ENCODE measurements at regions not wholly inside any gene's neighbourhood (a gene's known extent, or its start where the extent isn't known, plus 50 kb on each side); places are given as distances from the start of the nearest gene placed in this dataset.

- Histone ChIP-seq H3K27ac (ENCODE audit: low read depth in 2 of 2, low read length in 1 of 2) (no peak overlapping the region), H3K79me2 (ENCODE audit: insufficient read depth) (no peaks in the 10 kb centered on the region), H3K4me1 (ENCODE audit: control insufficient read depth in 1 of 2, insufficient read depth in 2 of 2, low read depth in 1 of 2, low read length in 1 of 2) (no peaks in the 10 kb centered on the region; a peak in 1 of 4 replicates), H3K4me3 (ENCODE audit: low read depth in 2 of 2, low read length in 1 of 2) (no peak overlapping the region), H3F3A (replicated peaks; ENCODE audit: insufficient read depth) (no peaks in the 10 kb centered on the region), H3K27me3 (ENCODE audit: insufficient read depth) (0 out of 2 replicates have a peak, but pooled peaks cover 6% of the 10 kb centered on the region), H3K4me2 (no peak overlapping the region), H3K9ac (no peak overlapping the region), H4K20me1 (ENCODE audit: insufficient read depth) (no peaks in the 10 kb centered on the region), H2AFZ (ENCODE audit: low read depth) (no peak overlapping the region), H3K9me3 (no peaks in the 10 kb centered on the region), H3K9me2 (no peaks in the 10 kb centered on the region), H3K36me3 (replicated peaks in 1 of 2; ENCODE audit: control insufficient read depth in 1 of 2, insufficient read depth in 2 of 2, low read length in 1 of 2) (no peaks in the 10 kb centered on the region)
- no peak for TF ChIP-seq FOSL2 (IDR thresholded peaks at IDR 0.05; ENCODE audit: borderline replicate concordance, low read depth)
- no peak for TF ChIP-seq YY1 (IDR thresholded peaks at IDR 0.05; ENCODE audit: low read depth)
- TF ChIP-seq GABPA (IDR thresholded peaks at IDR 0.05; ENCODE audit: low read depth): no peak
- no peak for TF ChIP-seq SMC3 (IDR thresholded peaks at IDR 0.05; ENCODE audit: low read depth, low read length)
- no peak for TF ChIP-seq REST (IDR thresholded peaks at IDR 0.05; ENCODE audit: low read depth, low read length)
- no peak for TF ChIP-seq ELF1 (IDR thresholded peaks at IDR 0.05)
- TF ChIP-seq USF1 (IDR thresholded peaks at IDR 0.05; ENCODE audit: borderline replicate concordance, low read depth): no peak
- TF ChIP-seq FOXM1 (IDR thresholded peaks at IDR 0.05; ENCODE audit: low read depth): no peak
- WGBS (ENCODE audit: low lambda C conversion rate): 0% methylated on average over 2 of the region's 4 CpGs
- POLR2A ChIA-PET: no interaction called here
- no peak for DNase-seq
- CTCF ChIA-PET: no interaction called here
These were observed 72.3 kb downstream of the SOX3 start for GRCh38 chrX:140432346-140433175.

GRCh38 chrX:140431521-140431920 lies 73.3 kb downstream of the SOX3 start:
- ChIA-PET CTCF (no interaction called here), POLR2A (no interaction called here)
- no peak overlapping the region for H3K4me2 ChIP-seq
- H3K27ac ChIP-seq (ENCODE audit: low read depth in 2 of 2, low read length in 1 of 2): no peak overlapping the region
- no peak for DNase-seq
- H2AFZ ChIP-seq (ENCODE audit: low read depth): no peak overlapping the region
- 0 out of 2 replicates have a peak, but pooled peaks cover 6% of the 10 kb centered on the region for H3K27me3 ChIP-seq (ENCODE audit: insufficient read depth)
- no peaks in the 10 kb centered on the region for H3K9me2 ChIP-seq
- 0% methylated on average over 4 of the region's 5 CpGs for whole genome bisulfite sequencing (ENCODE audit: low lambda C conversion rate)
- no peaks in the 10 kb centered on the region for H3K36me3 ChIP-seq (replicated peaks in 1 of 2; ENCODE audit: control insufficient read depth in 1 of 2, insufficient read depth in 2 of 2, low read length in 1 of 2)
- H3K4me1 ChIP-seq (ENCODE audit: control insufficient read depth in 1 of 2, insufficient read depth in 2 of 2, low read depth in 1 of 2, low read length in 1 of 2): no peaks in the 10 kb centered on the region; a peak in 1 of 4 replicates
- H3K9me3 ChIP-seq: no peaks in the 10 kb centered on the region
- no peaks in the 10 kb centered on the region for H3K79me2 ChIP-seq (ENCODE audit: insufficient read depth)
- no peak overlapping the region for H3K9ac ChIP-seq
- no peaks in the 10 kb centered on the region for H3F3A ChIP-seq (replicated peaks; ENCODE audit: insufficient read depth)
- no peak overlapping the region for H3K4me3 ChIP-seq (ENCODE audit: low read depth in 2 of 2, low read length in 1 of 2)
- H4K20me1 ChIP-seq (ENCODE audit: insufficient read depth): no peaks in the 10 kb centered on the region
- TF ChIP-seq REST (IDR thresholded peaks at IDR 0.05; ENCODE audit: low read depth, low read length): no peak
- TF ChIP-seq RCOR1 (IDR thresholded peaks at IDR 0.05; ENCODE audit: low read length): no peak
- no peak for TF ChIP-seq TEAD4 (IDR thresholded peaks at IDR 0.05; ENCODE audit: borderline replicate concordance, insufficient read depth)
- no peak for TF ChIP-seq GABPA (IDR thresholded peaks at IDR 0.05; ENCODE audit: low read depth)
- no peak for TF ChIP-seq RFX5 (IDR thresholded peaks at IDR 0.05; ENCODE audit: low read length)
- TF ChIP-seq USF1 (IDR thresholded peaks at IDR 0.05; ENCODE audit: borderline replicate concordance, low read depth): no peak
- no peak for TF ChIP-seq MAX (IDR thresholded peaks at IDR 0.05; ENCODE audit: low read depth)
- TF ChIP-seq USF2 (IDR thresholded peaks at IDR 0.05; ENCODE audit: borderline replicate concordance, low read depth, low read length): no peak

Measured in SK-N-SH (cell line).